GM12878 (cell line): ENCODE measurements at regions not wholly inside any gene's neighbourhood (a gene's known extent, or its start where the extent isn't known, plus 50 kb on each side); places are given as distances from the start of the nearest gene placed in this dataset.

ENCODE experiments used
- HDAC6 ChIP-seq: fragments of 200-600 bp; sonication (generic); IDR thresholded peaks from one replicate; pipeline ENCODE4 v1.8.0; 2017; ENCODE audit warnings: antibody characterized with exemption; ENCODE audit not compliant: unreplicated experiment
- JUNB ChIP-seq: IDR thresholded peaks from 2 replicates; pipeline ENCODE4 v1.6.1; 2016; ENCODE audit warnings: antibody characterized with exemption, mild to moderate bottlenecking
- POLR2AphosphoS5 ChIP-seq: IDR thresholded peaks from 2 replicates; pipeline ENCODE4 v1.6.1; 2011; ENCODE audit warnings: mild to moderate bottlenecking, low read length, inconsistent platforms
- TARDBP ChIP-seq: IDR thresholded peaks from 2 replicates; pipeline ENCODE4 v1.6.1; 2016; ENCODE audit warnings: borderline replicate concordance
- TBL1XR1 ChIP-seq: IDR thresholded peaks from 2 replicates; pipeline ENCODE4 v1.6.1; 2012; ENCODE audit warnings: low read depth, low read length, improper control_type of control experiment
- YY1 ChIP-seq: IDR thresholded peaks from 2 replicates; pipeline ENCODE4 v1.6.1; 2011; ENCODE audit warnings: low read depth, mild to moderate bottlenecking, low read length
- TF ChIP-seq, protein P1 (sequence below): IDR thresholded peaks from 2 replicates; pipeline ENCODE4 v1.6.1; 2012; ENCODE audit warnings: low read depth, low read length, improper control_type of control experiment
- TF ChIP-seq, protein P2 (sequence below), 3 experiments: IDR thresholded peaks in 2 of 3; conservative IDR thresholded peaks in 1 of 3; 2 replicates each; pipeline ENCODE4 v1.5.1; 2011; ENCODE audit warnings: low read depth in 3 of 3, low read length in 3 of 3, mild to moderate bottlenecking in 3 of 3, control low read depth in 2 of 3, moderate library complexity in 2 of 3, inconsistent platforms in 1 of 3, mixed read lengths in 1 of 3; ENCODE audit not compliant: control insufficient read depth in 2 of 3, insufficient read depth in 1 of 3; ENCODE audit errors: extremely low read depth in 1 of 3
- TF ChIP-seq, protein P3 (sequence below): IDR thresholded peaks from 2 replicates; pipeline ENCODE4 v1.6.1; 2012; ENCODE audit warnings: mild to moderate bottlenecking, low read depth, low read length
- TF ChIP-seq, protein P4 (sequence below): fragments of 450-650 bp; conservative IDR thresholded peaks from 2 replicates; pipeline ENCODE4 v1.6.1; 2017; ENCODE audit warnings: mild to moderate bottlenecking, moderate library complexity
- TF ChIP-seq, protein P5 (sequence below): fragments of 450-650 bp; IDR thresholded peaks from 2 replicates; pipeline ENCODE4 v1.6.1; 2017; ENCODE audit warnings: antibody characterized with exemption, mild to moderate bottlenecking, moderate library complexity
- TF ChIP-seq, protein P6 (sequence below): fragments of 450-650 bp; IDR thresholded peaks from 2 replicates; pipeline ENCODE4 v1.6.1; 2017; ENCODE audit warnings: mild to moderate bottlenecking
- TF ChIP-seq, protein P7 (sequence below): fragments of 150-350 bp; IDR thresholded peaks from 2 replicates; pipeline ENCODE4 v1.6.1; 2016; ENCODE audit warnings: low read depth, low read length

DNA sequence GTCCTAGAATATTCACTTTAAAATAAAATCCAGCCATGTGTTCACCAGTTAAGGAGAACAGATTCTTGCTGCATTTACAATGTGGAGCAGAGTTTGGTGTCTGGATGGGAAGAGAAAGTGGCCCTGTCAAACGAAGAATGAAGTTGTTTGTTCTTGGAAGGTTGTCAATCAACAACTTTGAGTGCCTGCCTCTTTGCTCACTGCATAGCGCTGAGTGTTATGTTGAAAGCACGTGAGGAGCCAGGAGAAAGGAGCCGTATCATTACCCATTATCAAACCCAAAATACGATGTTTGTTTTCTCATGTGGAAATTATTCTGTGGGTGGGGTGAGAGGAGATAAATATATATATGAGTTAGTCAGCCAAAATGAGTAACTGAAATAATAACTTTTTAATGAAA is 492.5 kb upstream of the POU3F3 start:
- TF ChIP-seq, protein P1, sequence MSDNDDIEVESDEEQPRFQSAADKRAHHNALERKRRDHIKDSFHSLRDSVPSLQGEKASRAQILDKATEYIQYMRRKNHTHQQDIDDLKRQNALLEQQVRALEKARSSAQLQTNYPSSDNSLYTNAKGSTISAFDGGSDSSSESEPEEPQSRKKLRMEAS: no peak
- TF ChIP-seq TARDBP: no peak
- no peak for TF ChIP-seq POLR2AphosphoS5
- TF ChIP-seq, protein P2, sequence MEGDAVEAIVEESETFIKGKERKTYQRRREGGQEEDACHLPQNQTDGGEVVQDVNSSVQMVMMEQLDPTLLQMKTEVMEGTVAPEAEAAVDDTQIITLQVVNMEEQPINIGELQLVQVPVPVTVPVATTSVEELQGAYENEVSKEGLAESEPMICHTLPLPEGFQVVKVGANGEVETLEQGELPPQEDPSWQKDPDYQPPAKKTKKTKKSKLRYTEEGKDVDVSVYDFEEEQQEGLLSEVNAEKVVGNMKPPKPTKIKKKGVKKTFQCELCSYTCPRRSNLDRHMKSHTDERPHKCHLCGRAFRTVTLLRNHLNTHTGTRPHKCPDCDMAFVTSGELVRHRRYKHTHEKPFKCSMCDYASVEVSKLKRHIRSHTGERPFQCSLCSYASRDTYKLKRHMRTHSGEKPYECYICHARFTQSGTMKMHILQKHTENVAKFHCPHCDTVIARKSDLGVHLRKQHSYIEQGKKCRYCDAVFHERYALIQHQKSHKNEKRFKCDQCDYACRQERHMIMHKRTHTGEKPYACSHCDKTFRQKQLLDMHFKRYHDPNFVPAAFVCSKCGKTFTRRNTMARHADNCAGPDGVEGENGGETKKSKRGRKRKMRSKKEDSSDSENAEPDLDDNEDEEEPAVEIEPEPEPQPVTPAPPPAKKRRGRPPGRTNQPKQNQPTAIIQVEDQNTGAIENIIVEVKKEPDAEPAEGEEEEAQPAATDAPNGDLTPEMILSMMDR (IDR thresholded peaks at IDR 0.05 in 2 of 3, conservative IDR thresholded peaks at IDR 0.05 in 1 of 3; ENCODE audit: control insufficient read depth in 2 of 3, extremely low read depth in 1 of 3, insufficient read depth in 1 of 3, low read depth in 3 of 3, low read length in 3 of 3): no peak
- TF ChIP-seq, protein P3, sequence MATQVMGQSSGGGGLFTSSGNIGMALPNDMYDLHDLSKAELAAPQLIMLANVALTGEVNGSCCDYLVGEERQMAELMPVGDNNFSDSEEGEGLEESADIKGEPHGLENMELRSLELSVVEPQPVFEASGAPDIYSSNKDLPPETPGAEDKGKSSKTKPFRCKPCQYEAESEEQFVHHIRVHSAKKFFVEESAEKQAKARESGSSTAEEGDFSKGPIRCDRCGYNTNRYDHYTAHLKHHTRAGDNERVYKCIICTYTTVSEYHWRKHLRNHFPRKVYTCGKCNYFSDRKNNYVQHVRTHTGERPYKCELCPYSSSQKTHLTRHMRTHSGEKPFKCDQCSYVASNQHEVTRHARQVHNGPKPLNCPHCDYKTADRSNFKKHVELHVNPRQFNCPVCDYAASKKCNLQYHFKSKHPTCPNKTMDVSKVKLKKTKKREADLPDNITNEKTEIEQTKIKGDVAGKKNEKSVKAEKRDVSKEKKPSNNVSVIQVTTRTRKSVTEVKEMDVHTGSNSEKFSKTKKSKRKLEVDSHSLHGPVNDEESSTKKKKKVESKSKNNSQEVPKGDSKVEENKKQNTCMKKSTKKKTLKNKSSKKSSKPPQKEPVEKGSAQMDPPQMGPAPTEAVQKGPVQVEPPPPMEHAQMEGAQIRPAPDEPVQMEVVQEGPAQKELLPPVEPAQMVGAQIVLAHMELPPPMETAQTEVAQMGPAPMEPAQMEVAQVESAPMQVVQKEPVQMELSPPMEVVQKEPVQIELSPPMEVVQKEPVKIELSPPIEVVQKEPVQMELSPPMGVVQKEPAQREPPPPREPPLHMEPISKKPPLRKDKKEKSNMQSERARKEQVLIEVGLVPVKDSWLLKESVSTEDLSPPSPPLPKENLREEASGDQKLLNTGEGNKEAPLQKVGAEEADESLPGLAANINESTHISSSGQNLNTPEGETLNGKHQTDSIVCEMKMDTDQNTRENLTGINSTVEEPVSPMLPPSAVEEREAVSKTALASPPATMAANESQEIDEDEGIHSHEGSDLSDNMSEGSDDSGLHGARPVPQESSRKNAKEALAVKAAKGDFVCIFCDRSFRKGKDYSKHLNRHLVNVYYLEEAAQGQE: no peak
- TF ChIP-seq, protein P4, sequence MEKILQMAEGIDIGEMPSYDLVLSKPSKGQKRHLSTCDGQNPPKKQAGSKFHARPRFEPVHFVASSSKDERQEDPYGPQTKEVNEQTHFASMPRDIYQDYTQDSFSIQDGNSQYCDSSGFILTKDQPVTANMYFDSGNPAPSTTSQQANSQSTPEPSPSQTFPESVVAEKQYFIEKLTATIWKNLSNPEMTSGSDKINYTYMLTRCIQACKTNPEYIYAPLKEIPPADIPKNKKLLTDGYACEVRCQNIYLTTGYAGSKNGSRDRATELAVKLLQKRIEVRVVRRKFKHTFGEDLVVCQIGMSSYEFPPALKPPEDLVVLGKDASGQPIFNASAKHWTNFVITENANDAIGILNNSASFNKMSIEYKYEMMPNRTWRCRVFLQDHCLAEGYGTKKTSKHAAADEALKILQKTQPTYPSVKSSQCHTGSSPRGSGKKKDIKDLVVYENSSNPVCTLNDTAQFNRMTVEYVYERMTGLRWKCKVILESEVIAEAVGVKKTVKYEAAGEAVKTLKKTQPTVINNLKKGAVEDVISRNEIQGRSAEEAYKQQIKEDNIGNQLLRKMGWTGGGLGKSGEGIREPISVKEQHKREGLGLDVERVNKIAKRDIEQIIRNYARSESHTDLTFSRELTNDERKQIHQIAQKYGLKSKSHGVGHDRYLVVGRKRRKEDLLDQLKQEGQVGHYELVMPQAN: no peak
- TF ChIP-seq YY1: no peak
- no peak for TF ChIP-seq JUNB
- no peak for TF ChIP-seq TBL1XR1
- TF ChIP-seq, protein P5, sequence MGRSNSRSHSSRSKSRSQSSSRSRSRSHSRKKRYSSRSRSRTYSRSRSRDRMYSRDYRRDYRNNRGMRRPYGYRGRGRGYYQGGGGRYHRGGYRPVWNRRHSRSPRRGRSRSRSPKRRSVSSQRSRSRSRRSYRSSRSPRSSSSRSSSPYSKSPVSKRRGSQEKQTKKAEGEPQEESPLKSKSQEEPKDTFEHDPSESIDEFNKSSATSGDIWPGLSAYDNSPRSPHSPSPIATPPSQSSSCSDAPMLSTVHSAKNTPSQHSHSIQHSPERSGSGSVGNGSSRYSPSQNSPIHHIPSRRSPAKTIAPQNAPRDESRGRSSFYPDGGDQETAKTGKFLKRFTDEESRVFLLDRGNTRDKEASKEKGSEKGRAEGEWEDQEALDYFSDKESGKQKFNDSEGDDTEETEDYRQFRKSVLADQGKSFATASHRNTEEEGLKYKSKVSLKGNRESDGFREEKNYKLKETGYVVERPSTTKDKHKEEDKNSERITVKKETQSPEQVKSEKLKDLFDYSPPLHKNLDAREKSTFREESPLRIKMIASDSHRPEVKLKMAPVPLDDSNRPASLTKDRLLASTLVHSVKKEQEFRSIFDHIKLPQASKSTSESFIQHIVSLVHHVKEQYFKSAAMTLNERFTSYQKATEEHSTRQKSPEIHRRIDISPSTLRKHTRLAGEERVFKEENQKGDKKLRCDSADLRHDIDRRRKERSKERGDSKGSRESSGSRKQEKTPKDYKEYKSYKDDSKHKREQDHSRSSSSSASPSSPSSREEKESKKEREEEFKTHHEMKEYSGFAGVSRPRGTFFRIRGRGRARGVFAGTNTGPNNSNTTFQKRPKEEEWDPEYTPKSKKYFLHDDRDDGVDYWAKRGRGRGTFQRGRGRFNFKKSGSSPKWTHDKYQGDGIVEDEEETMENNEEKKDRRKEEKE: no peak
- TF ChIP-seq, protein P6, sequence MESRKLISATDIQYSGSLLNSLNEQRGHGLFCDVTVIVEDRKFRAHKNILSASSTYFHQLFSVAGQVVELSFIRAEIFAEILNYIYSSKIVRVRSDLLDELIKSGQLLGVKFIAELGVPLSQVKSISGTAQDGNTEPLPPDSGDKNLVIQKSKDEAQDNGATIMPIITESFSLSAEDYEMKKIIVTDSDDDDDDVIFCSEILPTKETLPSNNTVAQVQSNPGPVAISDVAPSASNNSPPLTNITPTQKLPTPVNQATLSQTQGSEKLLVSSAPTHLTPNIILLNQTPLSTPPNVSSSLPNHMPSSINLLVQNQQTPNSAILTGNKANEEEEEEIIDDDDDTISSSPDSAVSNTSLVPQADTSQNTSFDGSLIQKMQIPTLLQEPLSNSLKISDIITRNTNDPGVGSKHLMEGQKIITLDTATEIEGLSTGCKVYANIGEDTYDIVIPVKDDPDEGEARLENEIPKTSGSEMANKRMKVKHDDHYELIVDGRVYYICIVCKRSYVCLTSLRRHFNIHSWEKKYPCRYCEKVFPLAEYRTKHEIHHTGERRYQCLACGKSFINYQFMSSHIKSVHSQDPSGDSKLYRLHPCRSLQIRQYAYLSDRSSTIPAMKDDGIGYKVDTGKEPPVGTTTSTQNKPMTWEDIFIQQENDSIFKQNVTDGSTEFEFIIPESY: no peak
- TF ChIP-seq HDAC6: no peak
- TF ChIP-seq, protein P7, sequence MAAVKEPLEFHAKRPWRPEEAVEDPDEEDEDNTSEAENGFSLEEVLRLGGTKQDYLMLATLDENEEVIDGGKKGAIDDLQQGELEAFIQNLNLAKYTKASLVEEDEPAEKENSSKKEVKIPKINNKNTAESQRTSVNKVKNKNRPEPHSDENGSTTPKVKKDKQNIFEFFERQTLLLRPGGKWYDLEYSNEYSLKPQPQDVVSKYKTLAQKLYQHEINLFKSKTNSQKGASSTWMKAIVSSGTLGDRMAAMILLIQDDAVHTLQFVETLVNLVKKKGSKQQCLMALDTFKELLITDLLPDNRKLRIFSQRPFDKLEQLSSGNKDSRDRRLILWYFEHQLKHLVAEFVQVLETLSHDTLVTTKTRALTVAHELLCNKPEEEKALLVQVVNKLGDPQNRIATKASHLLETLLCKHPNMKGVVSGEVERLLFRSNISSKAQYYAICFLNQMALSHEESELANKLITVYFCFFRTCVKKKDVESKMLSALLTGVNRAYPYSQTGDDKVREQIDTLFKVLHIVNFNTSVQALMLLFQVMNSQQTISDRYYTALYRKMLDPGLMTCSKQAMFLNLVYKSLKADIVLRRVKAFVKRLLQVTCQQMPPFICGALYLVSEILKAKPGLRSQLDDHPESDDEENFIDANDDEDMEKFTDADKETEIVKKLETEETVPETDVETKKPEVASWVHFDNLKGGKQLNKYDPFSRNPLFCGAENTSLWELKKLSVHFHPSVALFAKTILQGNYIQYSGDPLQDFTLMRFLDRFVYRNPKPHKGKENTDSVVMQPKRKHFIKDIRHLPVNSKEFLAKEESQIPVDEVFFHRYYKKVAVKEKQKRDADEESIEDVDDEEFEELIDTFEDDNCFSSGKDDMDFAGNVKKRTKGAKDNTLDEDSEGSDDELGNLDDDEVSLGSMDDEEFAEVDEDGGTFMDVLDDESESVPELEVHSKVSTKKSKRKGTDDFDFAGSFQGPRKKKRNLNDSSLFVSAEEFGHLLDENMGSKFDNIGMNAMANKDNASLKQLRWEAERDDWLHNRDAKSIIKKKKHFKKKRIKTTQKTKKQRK: no peak
